Sigmoid colon (tissue), 4 donors: ENCODE measurements at regions not wholly inside any gene's neighbourhood (a gene's known extent, or its start where the extent isn't known, plus 50 kb on each side); places are given as distances from the start of the nearest gene placed in this dataset.

Experiments used
- EP300 ChIP-seq, 4 donors: sonication (generic); formaldehyde crosslinking; IDR thresholded peaks; one replicate each; pipeline ENCODE4 v1.6.1; 2017; ENCODE audit warnings: antibody characterized with exemption in 4 of 4
- POLR2A ChIP-seq, 2 donors: fragments of 450-650 bp; IDR thresholded peaks; one replicate each; pipeline ENCODE4 v1.6.1; 2016; ENCODE audit warnings: antibody characterized with exemption in 2 of 2, mild to moderate bottlenecking in 2 of 2, moderate library complexity in 2 of 2
- POLR2AphosphoS5 ChIP-seq, 4 donors: sonication (generic); formaldehyde crosslinking; IDR thresholded peaks; one replicate each; pipeline ENCODE4 v1.6.1; 2017; ENCODE audit warnings: antibody characterized with exemption in 4 of 4
- TF ChIP-seq, protein P1 (sequence below), 4 experiments: fragments of 450-650 bp in 3 of 4; fragments of 200-600 bp in 1 of 4; IDR thresholded peaks; one replicate each; pipeline ENCODE4 v1.5.1; 2016 to 2019; ENCODE audit warnings: antibody characterized with exemption in 4 of 4, mild to moderate bottlenecking in 3 of 4, moderate library complexity in 2 of 4

DNA sequence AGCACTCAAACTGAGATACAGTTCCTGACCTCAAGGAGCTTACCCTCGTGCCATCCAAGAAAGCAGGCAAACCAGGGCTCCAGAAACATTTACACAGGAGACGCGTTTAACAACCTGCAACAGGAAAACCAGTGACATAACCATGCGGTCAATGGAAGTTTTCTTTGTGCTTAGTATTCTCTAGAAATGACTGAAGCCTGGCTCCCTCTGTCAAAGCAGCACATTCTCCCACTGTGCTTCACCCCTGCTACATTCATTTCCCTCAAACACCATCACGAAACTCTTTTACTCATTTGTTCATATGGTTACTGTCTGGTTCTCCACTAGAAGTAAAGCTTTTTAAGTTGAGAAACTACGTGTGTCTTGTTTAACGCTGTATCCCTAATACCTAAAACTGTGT, 161.3 kb upstream of the CCND2 start:
- TF ChIP-seq, protein P1, sequence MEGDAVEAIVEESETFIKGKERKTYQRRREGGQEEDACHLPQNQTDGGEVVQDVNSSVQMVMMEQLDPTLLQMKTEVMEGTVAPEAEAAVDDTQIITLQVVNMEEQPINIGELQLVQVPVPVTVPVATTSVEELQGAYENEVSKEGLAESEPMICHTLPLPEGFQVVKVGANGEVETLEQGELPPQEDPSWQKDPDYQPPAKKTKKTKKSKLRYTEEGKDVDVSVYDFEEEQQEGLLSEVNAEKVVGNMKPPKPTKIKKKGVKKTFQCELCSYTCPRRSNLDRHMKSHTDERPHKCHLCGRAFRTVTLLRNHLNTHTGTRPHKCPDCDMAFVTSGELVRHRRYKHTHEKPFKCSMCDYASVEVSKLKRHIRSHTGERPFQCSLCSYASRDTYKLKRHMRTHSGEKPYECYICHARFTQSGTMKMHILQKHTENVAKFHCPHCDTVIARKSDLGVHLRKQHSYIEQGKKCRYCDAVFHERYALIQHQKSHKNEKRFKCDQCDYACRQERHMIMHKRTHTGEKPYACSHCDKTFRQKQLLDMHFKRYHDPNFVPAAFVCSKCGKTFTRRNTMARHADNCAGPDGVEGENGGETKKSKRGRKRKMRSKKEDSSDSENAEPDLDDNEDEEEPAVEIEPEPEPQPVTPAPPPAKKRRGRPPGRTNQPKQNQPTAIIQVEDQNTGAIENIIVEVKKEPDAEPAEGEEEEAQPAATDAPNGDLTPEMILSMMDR (IDR thresholded peaks at IDR 0.05) = no peak
- TF ChIP-seq POLR2AphosphoS5 (IDR thresholded peaks at IDR 0.05) = no peak
- TF ChIP-seq POLR2A (IDR thresholded peaks at IDR 0.05) = no peak
- no peak for TF ChIP-seq EP300 (IDR thresholded peaks at IDR 0.05)
